Neural cell (in vitro differentiated cells): ENCODE measurements at regions not wholly inside any gene's neighbourhood (a gene's known extent, or its start where the extent isn't known, plus 50 kb on each side); places are given as distances from the start of the nearest gene placed in this dataset.
A peak's percentile ranks its signal among the peaks of the same experiment; 100 is the strongest.

ENCODE experiments used
- H2AFZ ChIP-seq: fragments of 200-600, 300-800 bp; sonication (generic), shearing (Covaris generic); 2 replicates; pipeline ENCODE4 v1.6.0; 2014; ENCODE audit warnings: low read depth, mild to moderate bottlenecking, antibody characterized with exemption, low read length, moderate library complexity
- H3F3A ChIP-seq: fragments of 200-600 bp; shearing (Covaris generic); 2 replicates; pipeline ENCODE4 v1.6.1; 2016; ENCODE audit warnings: mild to moderate bottlenecking, moderate library complexity, mixed read lengths, antibody characterized with exemption, low read length; ENCODE audit not compliant: insufficient read depth, poor library complexity, severe bottlenecking
- H3K27ac ChIP-seq: fragments of 200-600, 300-800 bp; sonication (generic), shearing (Covaris generic); 2 replicates; pipeline ENCODE4 v1.5.1; 2014; ENCODE audit warnings: mild to moderate bottlenecking, low read length, moderate library complexity
- H3K27me3 ChIP-seq: fragments of 300-800, 200-600 bp; sonication (generic), shearing (Covaris generic); 2 replicates; pipeline ENCODE4 v1.6.0; 2014; ENCODE audit warnings: mild to moderate bottlenecking, low read depth, low read length, moderate library complexity; ENCODE audit not compliant: insufficient read depth
- H3K36me3 ChIP-seq: fragments of 300-800, 200-600 bp; sonication (generic), shearing (Covaris generic); 2 replicates; pipeline ENCODE4 v1.5.1; 2014; ENCODE audit warnings: mild to moderate bottlenecking, antibody characterized with exemption, low read length, moderate library complexity; ENCODE audit not compliant: insufficient read depth
- H3K4me2 ChIP-seq: fragments of 300-800, 200-600 bp; sonication (generic), shearing (Covaris generic); 2 replicates; pipeline ENCODE4 v1.6.0; 2014; ENCODE audit warnings: mild to moderate bottlenecking, low read length
- H3K4me3 ChIP-seq: fragments of 300-800, 200-600 bp; sonication (generic), shearing (Covaris generic); 2 replicates; pipeline ENCODE4 v1.5.1; 2014; ENCODE audit warnings: mild to moderate bottlenecking, low read length, moderate library complexity
- H3K79me2 ChIP-seq: fragments of 200-600 bp; shearing (Covaris generic); replicated peaks from 2 replicates; pipeline ENCODE4 v1.6.0; 2014; ENCODE audit warnings: mild to moderate bottlenecking, low read length, moderate library complexity; ENCODE audit not compliant: insufficient read depth
- H3K9ac ChIP-seq: fragments of 300-800, 200-600 bp; sonication (generic), shearing (Covaris generic); 2 replicates; pipeline ENCODE4 v1.6.1; 2016; ENCODE audit warnings: mild to moderate bottlenecking, low read length, mixed read lengths
- H3K9me2 ChIP-seq: fragments of 200-600 bp; shearing (Covaris generic); 2 replicates; pipeline ENCODE4 v1.6.1; 2016; ENCODE audit warnings: mild to moderate bottlenecking, low read length, mixed read lengths; ENCODE audit not compliant: insufficient read depth
- H3K9me3 ChIP-seq: fragments of 200-600, 300-800 bp; sonication (generic), shearing (Covaris generic); 2 replicates; pipeline ENCODE4 v1.6.1; 2016; ENCODE audit warnings: mild to moderate bottlenecking, mixed run types, low read length, moderate library complexity, mixed read lengths
- H4K20me1 ChIP-seq: fragments of 200-600 bp; shearing (Covaris generic); 2 replicates; pipeline ENCODE4 v1.6.1; 2016; ENCODE audit warnings: mild to moderate bottlenecking, mixed run types; ENCODE audit not compliant: insufficient read depth
- EP300 ChIP-seq: fragments of 450-650 bp; conservative IDR thresholded peaks from 2 replicates; pipeline ENCODE4 v1.6.1; 2014; ENCODE audit warnings: antibody characterized with exemption, mild to moderate bottlenecking, moderate library complexity; ENCODE audit not compliant: poor library complexity, severe bottlenecking
- EZH2 ChIP-seq: fragments of 200-600, 300-800 bp; shearing (Covaris generic), sonication (generic); IDR thresholded peaks from 2 replicates; pipeline ENCODE4 v1.6.1; 2014; ENCODE audit warnings: antibody characterized with exemption, low read length, borderline replicate concordance, mild to moderate bottlenecking; ENCODE audit not compliant: insufficient read depth, poor library complexity, severe bottlenecking
- MXI1 ChIP-seq: fragments of 450-650 bp; conservative IDR thresholded peaks from 2 replicates; pipeline ENCODE4 v1.6.1; 2014; ENCODE audit warnings: antibody characterized with exemption, mild to moderate bottlenecking; ENCODE audit not compliant: poor library complexity, severe bottlenecking
- POLR2AphosphoS5 ChIP-seq: IDR thresholded peaks from 2 replicates; pipeline ENCODE4 v1.6.1; 2012
- RAD21 ChIP-seq: fragments of 450-650 bp; conservative IDR thresholded peaks from 2 replicates; pipeline ENCODE4 v1.6.1; 2014; ENCODE audit warnings: antibody characterized with exemption, mild to moderate bottlenecking, moderate library complexity
- SMC3 ChIP-seq: fragments of 450-650 bp; conservative IDR thresholded peaks from 2 replicates; pipeline ENCODE4 v1.6.1; 2014; ENCODE audit warnings: antibody characterized with exemption, mild to moderate bottlenecking, moderate library complexity; ENCODE audit not compliant: poor library complexity
- TAF1 ChIP-seq: IDR thresholded peaks from 2 replicates; pipeline ENCODE4 v1.6.1; 2012; ENCODE audit warnings: low read depth
- TF ChIP-seq, protein P1 (sequence below): IDR thresholded peaks from 2 replicates; pipeline ENCODE4 v1.6.1; 2012; ENCODE audit warnings: borderline replicate concordance
- TF ChIP-seq, protein P2 (sequence below): fragments of 450-650 bp; IDR thresholded peaks from 2 replicates; pipeline ENCODE4 v1.5.1; 2014; ENCODE audit warnings: antibody characterized with exemption, mild to moderate bottlenecking, moderate library complexity; ENCODE audit not compliant: poor library complexity, severe bottlenecking

DNA sequence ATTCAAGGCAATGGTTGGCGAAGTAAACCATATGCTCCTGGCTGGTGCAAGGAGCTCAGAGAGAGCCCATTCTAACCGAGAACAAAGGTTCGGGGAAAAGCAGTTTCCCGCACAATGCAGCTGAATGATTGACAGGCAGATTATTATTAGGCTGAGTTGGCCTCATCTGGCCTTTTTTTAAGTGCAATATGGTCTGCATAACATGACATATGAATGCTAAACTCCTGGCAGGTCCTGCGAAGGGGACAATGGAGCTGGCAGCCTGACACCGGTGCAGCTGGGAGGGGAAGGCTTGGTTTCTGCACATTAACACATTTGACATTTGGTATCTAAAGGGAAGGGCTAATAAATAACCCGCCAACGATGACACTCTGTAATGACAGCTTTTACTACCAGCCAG, 92.0 kb downstream of the MIS18A start:
- H3K9me3 ChIP-seq, result no peaks in the 10 kb centered on the region
- H3K27ac ChIP-seq, result peak overlapping the region; percentile 80
- TF ChIP-seq, protein P1, sequence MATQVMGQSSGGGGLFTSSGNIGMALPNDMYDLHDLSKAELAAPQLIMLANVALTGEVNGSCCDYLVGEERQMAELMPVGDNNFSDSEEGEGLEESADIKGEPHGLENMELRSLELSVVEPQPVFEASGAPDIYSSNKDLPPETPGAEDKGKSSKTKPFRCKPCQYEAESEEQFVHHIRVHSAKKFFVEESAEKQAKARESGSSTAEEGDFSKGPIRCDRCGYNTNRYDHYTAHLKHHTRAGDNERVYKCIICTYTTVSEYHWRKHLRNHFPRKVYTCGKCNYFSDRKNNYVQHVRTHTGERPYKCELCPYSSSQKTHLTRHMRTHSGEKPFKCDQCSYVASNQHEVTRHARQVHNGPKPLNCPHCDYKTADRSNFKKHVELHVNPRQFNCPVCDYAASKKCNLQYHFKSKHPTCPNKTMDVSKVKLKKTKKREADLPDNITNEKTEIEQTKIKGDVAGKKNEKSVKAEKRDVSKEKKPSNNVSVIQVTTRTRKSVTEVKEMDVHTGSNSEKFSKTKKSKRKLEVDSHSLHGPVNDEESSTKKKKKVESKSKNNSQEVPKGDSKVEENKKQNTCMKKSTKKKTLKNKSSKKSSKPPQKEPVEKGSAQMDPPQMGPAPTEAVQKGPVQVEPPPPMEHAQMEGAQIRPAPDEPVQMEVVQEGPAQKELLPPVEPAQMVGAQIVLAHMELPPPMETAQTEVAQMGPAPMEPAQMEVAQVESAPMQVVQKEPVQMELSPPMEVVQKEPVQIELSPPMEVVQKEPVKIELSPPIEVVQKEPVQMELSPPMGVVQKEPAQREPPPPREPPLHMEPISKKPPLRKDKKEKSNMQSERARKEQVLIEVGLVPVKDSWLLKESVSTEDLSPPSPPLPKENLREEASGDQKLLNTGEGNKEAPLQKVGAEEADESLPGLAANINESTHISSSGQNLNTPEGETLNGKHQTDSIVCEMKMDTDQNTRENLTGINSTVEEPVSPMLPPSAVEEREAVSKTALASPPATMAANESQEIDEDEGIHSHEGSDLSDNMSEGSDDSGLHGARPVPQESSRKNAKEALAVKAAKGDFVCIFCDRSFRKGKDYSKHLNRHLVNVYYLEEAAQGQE, result peak; percentile 45
- TF ChIP-seq EP300, result peak; percentile 96
- TF ChIP-seq, protein P2, sequence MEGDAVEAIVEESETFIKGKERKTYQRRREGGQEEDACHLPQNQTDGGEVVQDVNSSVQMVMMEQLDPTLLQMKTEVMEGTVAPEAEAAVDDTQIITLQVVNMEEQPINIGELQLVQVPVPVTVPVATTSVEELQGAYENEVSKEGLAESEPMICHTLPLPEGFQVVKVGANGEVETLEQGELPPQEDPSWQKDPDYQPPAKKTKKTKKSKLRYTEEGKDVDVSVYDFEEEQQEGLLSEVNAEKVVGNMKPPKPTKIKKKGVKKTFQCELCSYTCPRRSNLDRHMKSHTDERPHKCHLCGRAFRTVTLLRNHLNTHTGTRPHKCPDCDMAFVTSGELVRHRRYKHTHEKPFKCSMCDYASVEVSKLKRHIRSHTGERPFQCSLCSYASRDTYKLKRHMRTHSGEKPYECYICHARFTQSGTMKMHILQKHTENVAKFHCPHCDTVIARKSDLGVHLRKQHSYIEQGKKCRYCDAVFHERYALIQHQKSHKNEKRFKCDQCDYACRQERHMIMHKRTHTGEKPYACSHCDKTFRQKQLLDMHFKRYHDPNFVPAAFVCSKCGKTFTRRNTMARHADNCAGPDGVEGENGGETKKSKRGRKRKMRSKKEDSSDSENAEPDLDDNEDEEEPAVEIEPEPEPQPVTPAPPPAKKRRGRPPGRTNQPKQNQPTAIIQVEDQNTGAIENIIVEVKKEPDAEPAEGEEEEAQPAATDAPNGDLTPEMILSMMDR, result no peak
- no peak for TF ChIP-seq MXI1
- no peak for TF ChIP-seq SMC3
- peak; percentile 27 for TF ChIP-seq RAD21
- H3K79me2 ChIP-seq, result no peaks in the 10 kb centered on the region
- peak overlapping the region; percentile 23 for H3K4me3 ChIP-seq
- peak overlapping the region; percentile 38 for H2AFZ ChIP-seq
- no peaks in the 10 kb centered on the region for H3K27me3 ChIP-seq
- H3K4me2 ChIP-seq, result no peak overlapping the region
- H3K36me3 ChIP-seq, result no peaks in the 10 kb centered on the region
- no peaks in the 10 kb centered on the region for H3K9me2 ChIP-seq
- H4K20me1 ChIP-seq, result no peaks in the 10 kb centered on the region
- peak overlapping the region; percentile 35 for H3K9ac ChIP-seq
- H3F3A ChIP-seq, result peaks cover 3% of the 10 kb centered on the region

DNA sequence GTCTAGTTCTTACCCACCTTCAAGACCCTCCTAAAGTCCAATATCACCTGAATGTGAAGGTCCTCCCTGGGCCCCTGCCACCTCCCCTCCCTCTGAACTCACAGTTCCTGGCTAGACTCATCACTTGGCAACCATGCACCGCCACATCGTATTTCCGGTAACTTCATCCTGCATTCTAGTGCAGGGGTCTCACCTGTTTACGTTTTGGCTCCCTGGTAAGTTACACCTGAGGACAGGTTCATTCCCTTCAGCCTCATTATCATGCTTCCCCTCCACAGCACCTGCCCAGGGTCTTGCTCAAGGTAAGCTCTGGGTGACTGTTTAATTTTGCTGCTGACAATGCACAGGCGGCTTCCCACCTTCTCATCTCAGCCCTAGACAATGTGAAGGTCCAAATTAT, 93.1 kb downstream of the MIS18A start:
- Histone ChIP-seq H3K9me3 (no peaks in the 10 kb centered on the region), H3F3A (peaks cover 3% of the 10 kb centered on the region), H4K20me1 (no peaks in the 10 kb centered on the region), H3K79me2 (no peaks in the 10 kb centered on the region), H3K27ac (peak overlapping the region; percentile 80), H2AFZ (no peak overlapping the region), H3K4me2 (no peak overlapping the region), H3K27me3 (no peaks in the 10 kb centered on the region), H3K4me3 (no peak overlapping the region), H3K9me2 (no peaks in the 10 kb centered on the region), H3K36me3 (no peaks in the 10 kb centered on the region), H3K9ac (no peak overlapping the region)
- TF ChIP-seq, protein P2, result no peak
- no peak for TF ChIP-seq RAD21
- TF ChIP-seq TAF1, result no peak
- no peak for TF ChIP-seq EZH2
- no peak for TF ChIP-seq MXI1
- TF ChIP-seq SMC3, result no peak
- TF ChIP-seq POLR2AphosphoS5, result no peak
- TF ChIP-seq EP300, result no peak
- TF ChIP-seq, protein P1, result no peak
